SK-N-SH (cell line): ENCODE measurements at regions not wholly inside any gene's neighbourhood (a gene's known extent, or its start where the extent isn't known, plus 50 kb on each side); places are given as distances from the start of the nearest gene placed in this dataset.

Experiments used
- CTCF ChIA-PET: fragments of 300-600, 350-600 bp; formaldehyde crosslinking; extraction: SDS; loops from one replicate; lab custom pipeline; 2021; lab: Yijun Ruan, JAX
- POLR2A ChIA-PET: fragments of 350-600 bp; sonication (Branson Sonifier 250); formaldehyde crosslinking; extraction: SDS; loops from one replicate; lab custom pipeline; 2020; ENCODE audit warnings: antibody characterized with exemption, inconsistent platforms; lab: Yijun Ruan, JAX
- DNase-seq: peaks from one replicate; pipeline ENCODE4 v3.0.0; 2012
- H2AFZ ChIP-seq: fragments of 200-600 bp; sonication (generic); 2 replicates; pipeline ENCODE4 v1.8.1; 2016; ENCODE audit warnings: antibody characterized with exemption, mild to moderate bottlenecking, low read depth
- H3F3A ChIP-seq: fragments of 200-600 bp; sonication (generic); replicated peaks from 2 replicates; pipeline ENCODE3; 2016; ENCODE audit warnings: antibody characterized with exemption, mild to moderate bottlenecking; ENCODE audit not compliant: insufficient read depth
- H3K27ac ChIP-seq, 2 experiments: fragments of 200-500 bp in 1 of 2; fragments of 200-600 bp in 1 of 2; sonication (Bioruptor generic) in 1 of 2; sonication (generic), shearing (Covaris generic) in 1 of 2; 2 replicates each; pipeline versions ENCODE4 v1.5.1 to v1.6.1; 2014 to 2016; ENCODE audit warnings: low read depth in 2 of 2, inconsistent platforms in 1 of 2, low read length in 1 of 2, mild to moderate bottlenecking in 1 of 2, mixed read lengths in 1 of 2
- H3K27me3 ChIP-seq: fragments of 200-600 bp; sonication (generic), shearing (Covaris generic); 2 replicates; pipeline ENCODE4 v1.6.1; 2016; ENCODE audit warnings: mixed run types; ENCODE audit not compliant: insufficient read depth
- H3K36me3 ChIP-seq, 2 experiments: fragments of 200-500 bp in 1 of 2; fragments of 200-600 bp in 1 of 2; sonication (Bioruptor generic) in 1 of 2; sonication (generic) in 1 of 2; replicated peaks in 1 of 2; 2 replicates each; pipeline versions ENCODE3 to v1.5.1; 2014 to 2016; ENCODE audit warnings: low read length in 1 of 2, mild to moderate bottlenecking in 1 of 2; ENCODE audit not compliant: insufficient read depth in 2 of 2, control insufficient read depth in 1 of 2
- H3K4me1 ChIP-seq, 2 experiments: fragments of 200-500 bp in 1 of 2; fragments of 200-600 bp in 1 of 2; sonication (Bioruptor generic) in 1 of 2; sonication (generic), shearing (Covaris generic) in 1 of 2; 2 replicates each; pipeline versions ENCODE4 v1.5.1 to v1.6.1; 2014 to 2016; ENCODE audit warnings: low read depth in 1 of 2, low read length in 1 of 2, mixed run types in 1 of 2; ENCODE audit not compliant: insufficient read depth in 2 of 2, control insufficient read depth in 1 of 2
- H3K4me2 ChIP-seq: fragments of 200-600 bp; sonication (generic), shearing (Covaris generic); 2 replicates; pipeline ENCODE4 v1.6.1; 2017; ENCODE audit warnings: mixed run types
- H3K4me3 ChIP-seq, 2 experiments: fragments of 200-500 bp in 1 of 2; fragments of 200-600 bp in 1 of 2; sonication (Bioruptor generic) in 1 of 2; sonication (generic), shearing (Covaris generic) in 1 of 2; 2 replicates each; pipeline versions ENCODE4 v1.5.1 to v1.8.1; 2014 to 2016; ENCODE audit warnings: low read depth in 2 of 2, inconsistent platforms in 1 of 2, low read length in 1 of 2, mild to moderate bottlenecking in 1 of 2, mixed read lengths in 1 of 2, moderate library complexity in 1 of 2
- H3K79me2 ChIP-seq: fragments of 200-600 bp; sonication (generic); 2 replicates; pipeline ENCODE4 v1.8.1; 2017; ENCODE audit warnings: mild to moderate bottlenecking; ENCODE audit not compliant: insufficient read depth
- H3K9ac ChIP-seq: fragments of 200-600 bp; sonication (generic); 2 replicates; pipeline ENCODE4 v1.6.1; 2017; ENCODE audit warnings: mixed run types
- H3K9me2 ChIP-seq: fragments of 200-600 bp; sonication (generic); 2 replicates; pipeline ENCODE4 v1.6.1; 2017; ENCODE audit warnings: mixed run types
- H3K9me3 ChIP-seq: fragments of 200-600 bp; sonication (generic); 2 replicates; pipeline ENCODE4 v1.6.1; 2017; ENCODE audit warnings: mixed run types, mild to moderate bottlenecking, moderate library complexity
- H4K20me1 ChIP-seq: fragments of 200-600 bp; sonication (generic); 2 replicates; pipeline ENCODE4 v1.6.1; 2017; ENCODE audit warnings: mild to moderate bottlenecking, mixed run types; ENCODE audit not compliant: insufficient read depth
- CHD2 ChIP-seq: fragments of 150-350 bp; IDR thresholded peaks from 2 replicates; pipeline ENCODE4 v1.6.1; 2018; ENCODE audit warnings: low read length; ENCODE audit not compliant: partially characterized antibody
- ELF1 ChIP-seq: IDR thresholded peaks from 2 replicates; pipeline ENCODE4 v1.4.0; 2012
- EP300 ChIP-seq, 2 experiments: IDR thresholded peaks; 2 replicates each; pipeline versions ENCODE4 v1.4.0 to v1.6.1; 2012; ENCODE audit warnings: borderline replicate concordance in 1 of 2, low read depth in 1 of 2, low read length in 1 of 2
- EZH2phosphoT487 ChIP-seq: fragments of 200-600 bp; sonication (generic); IDR thresholded peaks from 2 replicates; pipeline ENCODE4 v1.6.1; 2017; ENCODE audit warnings: low read depth, mixed run types, mild to moderate bottlenecking, antibody characterized with exemption, moderate library complexity, borderline replicate concordance
- FOXJ3 ChIP-seq: sonication (generic); formaldehyde crosslinking; IDR thresholded peaks from 2 replicates; pipeline ENCODE4 v1.5.1; 2020; ENCODE audit warnings: mild to moderate bottlenecking, missing genetic modification reagents
- GABPA ChIP-seq: IDR thresholded peaks from 2 replicates; pipeline ENCODE4 v1.4.0; 2012; ENCODE audit warnings: low read depth, mild to moderate bottlenecking
- GATA2 ChIP-seq: sonication (generic); formaldehyde crosslinking; IDR thresholded peaks from 2 replicates; pipeline ENCODE4 v1.5.0; 2020; ENCODE audit warnings: mild to moderate bottlenecking, missing genetic modification reagents
- IRF3 ChIP-seq: fragments of 150-350 bp; IDR thresholded peaks from 2 replicates; pipeline ENCODE4 v1.6.1; 2016; ENCODE audit warnings: mild to moderate bottlenecking, low read depth, low read length
- NFIC ChIP-seq: IDR thresholded peaks from 2 replicates; pipeline ENCODE4 v1.4.0; 2012; ENCODE audit warnings: borderline replicate concordance
- POLR2AphosphoS5 ChIP-seq: IDR thresholded peaks from 2 replicates; pipeline ENCODE4 v1.6.1; 2012; ENCODE audit warnings: low read depth, low read length
- RCOR1 ChIP-seq: fragments of 150-350 bp; IDR thresholded peaks from 2 replicates; pipeline ENCODE4 v1.6.1; 2017; ENCODE audit warnings: antibody characterized with exemption, low read length
- TAF1 ChIP-seq: IDR thresholded peaks from 2 replicates; pipeline ENCODE4 v1.6.1; 2012; ENCODE audit warnings: low read depth, mild to moderate bottlenecking, low read length, moderate library complexity, borderline replicate concordance
- TCF12 ChIP-seq: IDR thresholded peaks from 2 replicates; pipeline ENCODE4 v1.4.0; 2012
- WGBS: methylation state at CpG from one replicate; pipeline ENCODE4 v1.1.6; 2017; ENCODE audit warnings: low lambda C conversion rate; 5-methylcytosine and 5-hydroxymethylcytosine counted together
- TF ChIP-seq, protein P1 (sequence below): IDR thresholded peaks from 2 replicates; pipeline ENCODE4 v1.6.1; 2012; ENCODE audit warnings: mild to moderate bottlenecking, low read depth, low read length, moderate library complexity
- TF ChIP-seq, protein P2 (sequence below): fragments of 200-600 bp; sonication (generic); IDR thresholded peaks from 2 replicates; pipeline ENCODE4 v1.6.1; 2017; ENCODE audit warnings: antibody characterized with exemption, mild to moderate bottlenecking, moderate library complexity
- TF ChIP-seq, protein P3 (sequence below): IDR thresholded peaks from 2 replicates; pipeline ENCODE4 v1.4.0; 2012; ENCODE audit warnings: low read depth, borderline replicate concordance

DNA sequence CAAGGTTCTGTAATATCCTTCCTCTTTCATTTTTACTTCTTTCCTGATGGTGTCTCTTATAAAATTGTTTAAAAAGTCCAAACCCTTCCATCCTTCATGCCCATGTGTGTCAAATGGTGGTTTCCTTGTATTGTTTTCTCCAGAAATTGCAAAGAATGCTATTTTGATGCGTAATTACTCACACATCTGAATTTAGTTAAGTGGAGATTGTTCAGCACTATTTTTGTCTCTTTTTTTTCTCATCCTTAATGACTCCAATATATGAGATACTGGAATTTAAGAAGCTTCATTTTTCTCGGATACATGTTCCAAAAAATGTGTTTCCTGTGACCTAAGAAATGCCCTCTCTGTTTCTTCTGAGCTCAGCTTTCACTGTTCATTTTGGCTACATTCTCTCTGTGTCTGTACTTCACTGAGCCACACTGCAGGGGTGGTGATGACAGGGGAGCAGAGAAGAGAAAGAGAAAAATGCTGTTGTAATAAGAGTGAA, 799.8 kb downstream of the DIPK2A start (continued):
- TF ChIP-seq, protein P1, sequence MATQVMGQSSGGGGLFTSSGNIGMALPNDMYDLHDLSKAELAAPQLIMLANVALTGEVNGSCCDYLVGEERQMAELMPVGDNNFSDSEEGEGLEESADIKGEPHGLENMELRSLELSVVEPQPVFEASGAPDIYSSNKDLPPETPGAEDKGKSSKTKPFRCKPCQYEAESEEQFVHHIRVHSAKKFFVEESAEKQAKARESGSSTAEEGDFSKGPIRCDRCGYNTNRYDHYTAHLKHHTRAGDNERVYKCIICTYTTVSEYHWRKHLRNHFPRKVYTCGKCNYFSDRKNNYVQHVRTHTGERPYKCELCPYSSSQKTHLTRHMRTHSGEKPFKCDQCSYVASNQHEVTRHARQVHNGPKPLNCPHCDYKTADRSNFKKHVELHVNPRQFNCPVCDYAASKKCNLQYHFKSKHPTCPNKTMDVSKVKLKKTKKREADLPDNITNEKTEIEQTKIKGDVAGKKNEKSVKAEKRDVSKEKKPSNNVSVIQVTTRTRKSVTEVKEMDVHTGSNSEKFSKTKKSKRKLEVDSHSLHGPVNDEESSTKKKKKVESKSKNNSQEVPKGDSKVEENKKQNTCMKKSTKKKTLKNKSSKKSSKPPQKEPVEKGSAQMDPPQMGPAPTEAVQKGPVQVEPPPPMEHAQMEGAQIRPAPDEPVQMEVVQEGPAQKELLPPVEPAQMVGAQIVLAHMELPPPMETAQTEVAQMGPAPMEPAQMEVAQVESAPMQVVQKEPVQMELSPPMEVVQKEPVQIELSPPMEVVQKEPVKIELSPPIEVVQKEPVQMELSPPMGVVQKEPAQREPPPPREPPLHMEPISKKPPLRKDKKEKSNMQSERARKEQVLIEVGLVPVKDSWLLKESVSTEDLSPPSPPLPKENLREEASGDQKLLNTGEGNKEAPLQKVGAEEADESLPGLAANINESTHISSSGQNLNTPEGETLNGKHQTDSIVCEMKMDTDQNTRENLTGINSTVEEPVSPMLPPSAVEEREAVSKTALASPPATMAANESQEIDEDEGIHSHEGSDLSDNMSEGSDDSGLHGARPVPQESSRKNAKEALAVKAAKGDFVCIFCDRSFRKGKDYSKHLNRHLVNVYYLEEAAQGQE, result no peak
- TF ChIP-seq TAF1 (no peak), FOXJ3 (CRISPR knock-in tag) (no peak), TCF12 (no peak), IRF3 (no peak), ELF1 (no peak), GATA2 (CRISPR knock-in tag) (no peak), CHD2 (no peak)

DNA sequence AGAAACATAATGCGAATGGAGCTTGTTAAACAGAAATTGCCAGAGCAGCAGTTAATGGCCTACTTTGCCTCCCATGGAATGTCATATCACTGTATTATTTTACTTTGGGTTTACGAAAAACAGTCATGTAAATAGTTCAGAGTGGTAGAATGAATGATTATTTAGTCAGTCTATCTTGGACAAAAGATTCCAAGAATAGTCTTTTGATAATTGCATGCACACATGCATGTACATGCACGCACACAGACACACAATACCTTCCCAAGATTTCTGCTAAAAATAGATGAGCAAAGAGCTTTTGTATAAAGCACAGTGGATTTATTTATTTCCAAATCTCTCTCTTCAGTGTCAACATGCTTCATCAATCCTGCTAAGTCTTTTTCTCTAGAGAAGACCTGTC, 800.7 kb downstream of the DIPK2A start:
- Histone ChIP-seq H3K9me3 (no peaks in the 10 kb centered on the region), H3K36me3 (no peaks in the 10 kb centered on the region), H3K4me1 (no peaks in the 10 kb centered on the region), H4K20me1 (no peaks in the 10 kb centered on the region), H3K27ac (no peak overlapping the region), H3K4me3 (no peak overlapping the region), H3K4me2 (no peak overlapping the region), H3F3A (no peaks in the 10 kb centered on the region), H2AFZ (no peak overlapping the region), H3K9me2 (no peaks in the 10 kb centered on the region), H3K27me3 (no peaks in the 10 kb centered on the region), H3K9ac (no peak overlapping the region), H3K79me2 (no peaks in the 10 kb centered on the region)
- TF ChIP-seq EZH2phosphoT487 (no peak), GATA2 (CRISPR knock-in tag) (no peak), EP300 (IDR thresholded peaks at IDR 0.05; ENCODE audit: borderline replicate concordance in 1 of 2, low read depth in 1 of 2, low read length in 1 of 2) (no peak), GABPA (no peak), NFIC (no peak), POLR2AphosphoS5 (no peak), RCOR1 (no peak)
- TF ChIP-seq, protein P2, sequence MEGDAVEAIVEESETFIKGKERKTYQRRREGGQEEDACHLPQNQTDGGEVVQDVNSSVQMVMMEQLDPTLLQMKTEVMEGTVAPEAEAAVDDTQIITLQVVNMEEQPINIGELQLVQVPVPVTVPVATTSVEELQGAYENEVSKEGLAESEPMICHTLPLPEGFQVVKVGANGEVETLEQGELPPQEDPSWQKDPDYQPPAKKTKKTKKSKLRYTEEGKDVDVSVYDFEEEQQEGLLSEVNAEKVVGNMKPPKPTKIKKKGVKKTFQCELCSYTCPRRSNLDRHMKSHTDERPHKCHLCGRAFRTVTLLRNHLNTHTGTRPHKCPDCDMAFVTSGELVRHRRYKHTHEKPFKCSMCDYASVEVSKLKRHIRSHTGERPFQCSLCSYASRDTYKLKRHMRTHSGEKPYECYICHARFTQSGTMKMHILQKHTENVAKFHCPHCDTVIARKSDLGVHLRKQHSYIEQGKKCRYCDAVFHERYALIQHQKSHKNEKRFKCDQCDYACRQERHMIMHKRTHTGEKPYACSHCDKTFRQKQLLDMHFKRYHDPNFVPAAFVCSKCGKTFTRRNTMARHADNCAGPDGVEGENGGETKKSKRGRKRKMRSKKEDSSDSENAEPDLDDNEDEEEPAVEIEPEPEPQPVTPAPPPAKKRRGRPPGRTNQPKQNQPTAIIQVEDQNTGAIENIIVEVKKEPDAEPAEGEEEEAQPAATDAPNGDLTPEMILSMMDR, result no peak
- TF ChIP-seq, protein P3, sequence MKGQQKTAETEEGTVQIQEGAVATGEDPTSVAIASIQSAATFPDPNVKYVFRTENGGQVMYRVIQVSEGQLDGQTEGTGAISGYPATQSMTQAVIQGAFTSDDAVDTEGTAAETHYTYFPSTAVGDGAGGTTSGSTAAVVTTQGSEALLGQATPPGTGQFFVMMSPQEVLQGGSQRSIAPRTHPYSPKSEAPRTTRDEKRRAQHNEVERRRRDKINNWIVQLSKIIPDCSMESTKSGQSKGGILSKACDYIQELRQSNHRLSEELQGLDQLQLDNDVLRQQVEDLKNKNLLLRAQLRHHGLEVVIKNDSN, result no peak
- no peak for DNase-seq
- WGBS, result 10% methylated on average over 3 of the region's 3 CpGs
- ChIA-PET POLR2A (no interaction called here), CTCF (no interaction called here)
